Cortex of kidney (tissue), 1 donor: ENCODE measurements at regions not wholly inside any gene's neighbourhood (a gene's known extent, or its start where the extent isn't known, plus 50 kb on each side); places are given as distances from the start of the nearest gene placed in this dataset.

Source experiments
- DNase-seq: peaks from one replicate; lab custom pipeline; 2025; lab: John Stamatoyannopoulos, UW

DNA sequence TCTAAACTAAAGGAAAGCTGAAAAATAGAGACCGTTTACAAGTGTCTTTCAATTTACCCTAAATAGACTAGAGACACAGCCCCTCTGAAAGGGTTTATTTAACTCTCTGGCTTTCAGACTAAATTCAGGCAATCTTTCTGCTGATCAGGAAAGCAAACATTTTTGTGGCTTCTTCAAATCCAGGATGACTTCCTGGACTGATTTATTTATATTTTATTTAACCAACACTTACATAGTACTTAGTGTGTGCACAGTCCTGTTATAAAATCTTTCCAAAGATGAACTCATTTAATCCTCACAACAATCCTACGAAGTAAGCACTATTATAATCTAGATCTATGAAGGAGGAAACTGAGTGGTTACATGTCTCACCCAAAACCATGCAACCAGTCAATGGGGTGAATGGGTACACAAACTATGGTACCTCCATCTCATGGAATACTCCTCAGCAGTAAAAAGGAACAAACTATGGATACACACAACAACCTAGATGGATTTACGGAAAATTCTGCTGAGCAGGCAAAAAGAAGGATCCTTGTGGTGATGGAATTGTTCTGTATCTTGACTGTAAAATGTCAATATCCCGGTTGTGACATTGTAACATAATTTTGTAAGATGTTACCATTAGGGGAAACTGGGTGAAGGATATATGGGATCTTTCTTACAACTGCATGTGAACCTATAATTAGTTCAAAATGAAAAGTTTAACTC lies 64.1 kb upstream of the MAMLD1 start:
- DNase-seq: no peak

DNA sequence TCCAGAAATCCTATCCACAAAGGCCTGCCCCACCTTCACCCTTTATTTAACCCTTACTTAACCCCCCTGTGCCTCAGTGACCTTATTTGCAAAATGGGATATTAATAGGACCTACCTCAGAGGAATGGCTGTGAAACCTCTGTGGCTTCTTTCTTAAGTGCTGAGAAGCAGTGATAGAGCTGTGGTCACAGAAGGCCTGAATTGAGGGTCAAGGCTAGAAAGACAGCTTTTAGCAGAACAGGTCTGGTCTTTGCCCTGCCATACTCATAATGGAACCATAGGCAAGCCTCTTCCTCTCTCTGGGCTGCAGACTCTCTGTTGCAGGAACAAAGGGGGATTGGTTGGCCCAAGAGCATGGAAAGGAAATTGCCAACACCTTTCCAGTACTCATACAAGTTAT lies 63.5 kb upstream of the MAMLD1 start:
- no peak for DNase-seq

DNA sequence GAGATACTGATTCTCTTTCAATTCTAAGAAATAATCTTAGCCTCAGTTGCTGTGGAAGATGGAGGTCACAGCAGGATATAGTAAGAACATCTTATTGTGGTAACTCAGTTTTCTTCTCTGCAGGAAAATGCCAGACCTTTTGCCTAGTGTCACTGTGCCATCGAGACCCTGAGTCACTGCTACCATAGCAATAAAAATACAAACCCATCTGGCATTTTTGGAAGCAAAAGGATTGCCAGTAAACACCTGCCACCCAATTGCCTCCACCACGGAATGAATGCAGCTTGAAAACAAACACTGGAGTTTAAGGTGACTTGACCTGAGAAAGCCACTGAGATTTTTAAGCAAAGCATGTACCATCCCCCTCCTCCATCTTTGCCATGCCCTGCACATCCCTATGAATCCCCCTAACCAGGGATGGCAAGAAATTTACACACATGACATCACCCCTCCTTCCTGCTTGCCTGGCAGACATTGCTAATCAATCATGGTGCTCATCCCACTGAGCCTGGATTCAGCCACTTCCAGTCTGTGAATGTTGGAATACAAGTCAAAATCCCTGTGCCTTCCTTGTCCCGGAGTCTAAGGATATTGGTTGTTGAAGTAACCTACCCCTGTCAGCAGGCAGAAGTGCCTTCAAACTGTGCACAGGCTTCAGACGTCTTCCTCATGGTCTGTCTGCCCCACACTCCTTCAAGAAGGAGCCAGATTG lies 59.6 kb upstream of the MAMLD1 start:
- no peak for DNase-seq

DNA sequence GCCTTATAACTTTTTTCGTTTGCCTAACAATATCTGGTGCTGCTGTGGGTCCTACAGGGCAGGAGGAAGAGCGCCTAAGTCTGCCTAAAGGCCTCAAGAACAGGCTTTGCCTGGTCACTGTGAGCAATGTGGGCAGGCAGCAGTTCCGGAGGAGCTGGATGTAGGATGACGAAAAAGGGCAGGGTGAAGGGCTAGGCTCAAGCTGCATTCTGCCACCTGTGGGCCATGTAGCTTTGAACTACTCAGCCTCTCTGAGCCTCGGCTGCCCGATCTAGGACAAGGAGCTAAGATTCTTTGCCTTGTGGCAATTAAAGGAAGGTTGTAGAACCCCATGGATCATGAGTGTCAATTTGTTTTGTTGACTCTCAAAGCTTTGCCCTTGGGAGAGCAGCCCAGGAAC lies 57.1 kb upstream of the MAMLD1 start:
- no peak for DNase-seq

DNA sequence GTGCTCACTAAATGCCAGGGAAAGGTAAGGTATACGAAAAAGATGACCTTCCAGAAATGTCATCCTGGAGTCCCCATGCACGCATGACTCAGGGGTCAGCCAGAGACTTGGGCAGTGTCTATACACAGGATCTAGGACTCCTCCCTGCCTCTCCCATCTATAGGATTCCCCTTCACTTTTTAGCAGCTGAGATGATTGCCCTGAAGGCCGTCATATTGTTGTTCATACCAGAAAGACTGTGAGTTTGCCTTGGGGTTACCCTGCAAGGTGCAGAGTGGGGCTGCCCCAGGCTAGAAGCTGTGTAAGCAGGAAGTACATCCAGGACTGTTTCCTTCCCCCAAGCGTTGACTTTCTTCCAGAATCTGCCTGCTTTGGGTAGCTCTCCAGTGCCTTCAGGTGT lies 55.1 kb upstream of the MAMLD1 start:
- no peak for DNase-seq

DNA sequence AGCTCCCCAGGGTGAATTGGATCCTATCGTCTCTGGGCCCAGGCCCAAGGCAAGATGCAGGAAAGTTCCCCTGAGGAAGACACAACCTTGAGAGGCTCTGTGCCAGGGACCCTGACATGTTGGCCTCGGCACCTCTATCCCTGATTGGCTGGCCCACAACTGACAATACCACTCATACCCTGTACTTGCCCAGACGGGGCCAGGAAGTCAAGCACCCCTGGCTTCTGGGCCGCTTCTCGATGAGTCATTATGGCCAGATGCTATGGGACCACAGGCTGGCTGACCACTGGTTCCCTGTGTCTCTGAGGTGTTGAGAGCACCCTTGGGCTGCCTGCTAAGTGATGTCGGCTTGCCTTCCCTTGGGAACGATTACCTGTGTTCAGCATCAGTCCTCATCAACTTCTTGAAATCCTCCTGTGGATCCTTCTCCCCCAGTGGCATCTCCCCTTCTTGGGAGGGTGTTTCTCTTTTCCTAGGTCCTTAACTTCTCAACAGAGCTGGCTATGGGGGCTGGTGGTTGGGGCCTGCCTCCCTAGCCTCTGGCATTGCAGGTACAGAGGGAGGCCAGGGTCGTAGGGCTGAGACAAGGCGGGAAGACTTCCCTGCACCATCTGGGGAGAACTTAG lies 54.5 kb upstream of the MAMLD1 start:
- DNase-seq: no peak

DNA sequence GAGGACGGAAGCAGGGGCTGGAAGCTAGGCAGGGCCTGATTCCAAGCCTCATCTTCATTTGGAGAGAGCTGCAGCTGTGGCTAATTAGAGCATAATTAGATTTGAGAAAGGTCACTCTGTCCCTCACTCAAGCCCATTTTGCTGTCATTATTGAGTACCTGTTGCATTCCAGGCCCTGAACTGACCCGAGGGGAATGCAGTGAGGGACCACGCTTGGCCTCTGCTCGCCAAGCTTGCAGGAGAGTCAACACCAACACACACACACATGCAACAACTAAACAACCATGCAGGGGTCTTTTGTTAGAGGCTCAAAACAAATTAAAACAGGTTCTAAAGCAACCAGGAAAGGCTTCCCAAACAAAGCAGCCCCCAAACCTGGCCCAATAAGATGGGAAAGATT lies 52.7 kb upstream of the MAMLD1 start:
- DNase-seq: no peak

DNA sequence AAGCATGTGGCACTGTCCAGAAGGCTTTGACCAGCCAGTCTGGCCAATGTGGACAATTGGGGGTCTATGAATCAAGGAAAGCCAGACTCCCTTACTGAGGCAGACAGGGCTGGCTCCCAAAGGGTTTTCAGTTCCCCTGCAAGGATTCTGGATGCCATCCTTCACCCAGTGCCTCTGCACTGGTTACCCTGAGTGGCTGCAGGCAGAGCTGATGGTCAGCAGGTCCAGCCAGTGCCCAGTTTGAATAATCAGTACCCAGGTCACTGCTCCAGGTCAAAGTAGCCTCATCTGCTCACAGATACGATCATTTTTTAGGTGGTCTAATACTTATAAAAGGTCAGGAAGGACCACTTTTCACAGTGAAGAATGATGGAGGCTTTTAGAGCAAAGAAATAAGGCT lies 52.2 kb upstream of the MAMLD1 start:
- DNase-seq: no peak

DNA sequence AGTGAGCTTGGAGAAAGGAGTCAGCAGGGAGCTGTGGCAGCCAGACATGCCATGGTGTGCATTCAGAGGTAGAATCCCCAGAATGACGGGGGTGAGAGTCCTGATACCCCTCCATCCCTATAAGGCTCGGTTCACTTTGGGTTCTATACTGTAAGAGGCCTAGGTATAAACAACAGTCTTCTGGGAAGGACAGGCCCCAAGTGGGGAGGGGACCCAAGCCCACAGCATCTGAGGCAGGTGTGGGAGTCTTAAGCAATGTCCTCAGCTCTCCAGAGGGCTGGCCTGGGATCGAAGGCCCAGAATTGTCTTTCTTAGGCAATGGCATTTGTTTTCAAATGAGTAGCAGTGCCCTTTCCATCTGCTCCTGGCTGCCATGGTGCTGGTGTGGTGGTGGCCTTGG lies 50.2 kb upstream of the MAMLD1 start:
- DNase-seq: no peak
